ENCODE measurements at regions not wholly inside any gene's neighbourhood (a gene's known extent, or its start where the extent isn't known, plus 50 kb on each side); places are given as distances from the start of the nearest gene placed in this dataset.

GRCh38 chr9:115980502-115980901 is 173.1 kb upstream of the PAPPA start:
- H3K9ac ChIP-seq (ENCODE audit: low read length), result no peak overlapping the region
- no peaks in the 10 kb centered on the region for H4K20me1 ChIP-seq (ENCODE audit: insufficient read depth, low read length)
- H3K4me1 ChIP-seq (ENCODE audit: low read length), result no peaks in the 10 kb centered on the region
- TF ChIP-seq CTCF (IDR thresholded peaks at IDR 0.05; ENCODE audit: low read depth, low read length) (no peak), EZH2phosphoT487 (IDR thresholded peaks at IDR 0.05; ENCODE audit: low read depth) (no peak)
- no peak overlapping the region for H3K4me2 ChIP-seq (ENCODE audit: low read length)
- H3K9me3 ChIP-seq (ENCODE audit: insufficient read depth, low read length), result no peaks in the 10 kb centered on the region
- no peak overlapping the region for H3K27ac ChIP-seq (ENCODE audit: low read length)
- no peaks in the 10 kb centered on the region for H3K79me2 ChIP-seq (ENCODE audit: low read length)
- no peak overlapping the region for H3K4me3 ChIP-seq (ENCODE audit: low read length)
- no peaks in the 10 kb centered on the region for H3K36me3 ChIP-seq (replicated peaks; ENCODE audit: low read depth, low read length)
- no peak overlapping the region for H2AFZ ChIP-seq (ENCODE audit: low read depth, low read length)
- H3K27me3 ChIP-seq (ENCODE audit: low read depth, low read length), result no peaks in the 10 kb centered on the region

- H3K4me1 ChIP-seq (ENCODE audit: low read length), result no peaks in the 10 kb centered on the region
- no peak overlapping the region for H3K4me2 ChIP-seq (ENCODE audit: low read length)
- H3K27ac ChIP-seq (ENCODE audit: low read length), result no peak overlapping the region
- no peaks in the 10 kb centered on the region for H3K9me3 ChIP-seq (ENCODE audit: insufficient read depth, low read length)
- H3K27me3 ChIP-seq (ENCODE audit: low read depth, low read length), result no peaks in the 10 kb centered on the region
- no peak overlapping the region for H3K9ac ChIP-seq (ENCODE audit: low read length)
- H4K20me1 ChIP-seq (ENCODE audit: insufficient read depth, low read length), result no peaks in the 10 kb centered on the region
- no peak overlapping the region for H3K4me3 ChIP-seq (ENCODE audit: low read length)
- H3K36me3 ChIP-seq (replicated peaks; ENCODE audit: low read depth, low read length), result no peaks in the 10 kb centered on the region
- no peak overlapping the region for H2AFZ ChIP-seq (ENCODE audit: low read depth, low read length)
- H3K79me2 ChIP-seq (ENCODE audit: low read length), result no peaks in the 10 kb centered on the region
- TF ChIP-seq EZH2phosphoT487 (IDR thresholded peaks at IDR 0.05; ENCODE audit: low read depth), result no peak
- no peak for TF ChIP-seq CTCF (IDR thresholded peaks at IDR 0.05; ENCODE audit: low read depth, low read length)
These were observed 172.6 kb upstream of the PAPPA start for GRCh38 chr9:115980976-115981375.

GRCh38 chr9:115983366-115983765 is 170.2 kb upstream of the PAPPA start:
- H3K4me1 ChIP-seq (ENCODE audit: low read length), result no peaks in the 10 kb centered on the region
- H3K9me3 ChIP-seq (ENCODE audit: insufficient read depth, low read length), result no peaks in the 10 kb centered on the region
- no peak overlapping the region for H3K4me2 ChIP-seq (ENCODE audit: low read length)
- H3K4me3 ChIP-seq (ENCODE audit: low read length), result no peak overlapping the region
- no peak overlapping the region for H3K27ac ChIP-seq (ENCODE audit: low read length)
- TF ChIP-seq EZH2phosphoT487 (IDR thresholded peaks at IDR 0.05; ENCODE audit: low read depth) (no peak), CTCF (IDR thresholded peaks at IDR 0.05; ENCODE audit: low read depth, low read length) (no peak)
- H3K27me3 ChIP-seq (ENCODE audit: low read depth, low read length), result no peaks in the 10 kb centered on the region
- H2AFZ ChIP-seq (ENCODE audit: low read depth, low read length), result no peak overlapping the region
- no peaks in the 10 kb centered on the region for H3K36me3 ChIP-seq (replicated peaks; ENCODE audit: low read depth, low read length)
- no peak overlapping the region for H3K9ac ChIP-seq (ENCODE audit: low read length)
- H4K20me1 ChIP-seq (ENCODE audit: insufficient read depth, low read length), result no peaks in the 10 kb centered on the region
- no peaks in the 10 kb centered on the region for H3K79me2 ChIP-seq (ENCODE audit: low read length)

- Histone ChIP-seq H4K20me1 (ENCODE audit: insufficient read depth, low read length) (no peaks in the 10 kb centered on the region), H3K9me3 (ENCODE audit: insufficient read depth, low read length) (no peaks in the 10 kb centered on the region), H3K4me2 (ENCODE audit: low read length) (no peak overlapping the region), H3K27me3 (ENCODE audit: low read depth, low read length) (no peaks in the 10 kb centered on the region), H3K27ac (ENCODE audit: low read length) (no peak overlapping the region), H3K36me3 (replicated peaks; ENCODE audit: low read depth, low read length) (no peaks in the 10 kb centered on the region), H2AFZ (ENCODE audit: low read depth, low read length) (no peak overlapping the region), H3K4me3 (ENCODE audit: low read length) (no peak overlapping the region), H3K9ac (ENCODE audit: low read length) (no peak overlapping the region), H3K79me2 (ENCODE audit: low read length) (no peaks in the 10 kb centered on the region), H3K4me1 (ENCODE audit: low read length) (no peaks in the 10 kb centered on the region)
- TF ChIP-seq EZH2phosphoT487 (IDR thresholded peaks at IDR 0.05; ENCODE audit: low read depth) (no peak), CTCF (IDR thresholded peaks at IDR 0.05; ENCODE audit: low read depth, low read length) (no peak)
These were observed 167.9 kb upstream of the PAPPA start for GRCh38 chr9:115985657-115986056.

Data from OCI-LY3 (cell line).